ENCODE measurements at regions not wholly inside any gene's neighbourhood (a gene's known extent, or its start where the extent isn't known, plus 50 kb on each side); places are given as distances from the start of the nearest gene placed in this dataset.

DNA sequence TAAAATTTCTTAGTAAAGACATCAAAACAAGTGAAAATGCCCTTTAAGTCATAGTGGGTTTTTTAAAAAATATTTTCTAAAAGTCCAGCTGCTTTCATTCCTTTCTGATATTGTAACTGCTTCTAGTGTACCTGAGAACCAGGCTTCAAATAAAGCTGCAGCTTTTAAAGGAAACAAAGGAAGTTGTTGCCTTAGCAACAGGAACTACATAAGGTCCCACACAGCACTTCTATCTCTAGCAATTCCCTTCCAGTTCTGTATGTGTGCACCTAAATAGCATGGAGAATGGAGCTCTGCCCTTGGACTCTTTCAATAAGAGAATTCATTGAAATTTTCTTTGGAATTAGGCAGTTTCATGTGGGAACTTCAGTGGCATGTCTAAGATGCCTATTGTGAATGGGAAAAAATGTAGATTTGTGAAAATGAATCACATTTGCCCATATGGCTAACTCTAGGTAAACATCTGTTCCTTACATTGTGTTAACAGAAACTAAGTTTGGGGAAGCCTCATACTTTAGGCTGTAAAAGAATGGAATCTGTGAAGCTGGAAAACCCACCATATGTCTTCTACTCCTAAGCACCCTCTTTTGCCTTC, 206.4 kb downstream of the KIF2B start:
- no peak for TF ChIP-seq POLR2AphosphoS5 (IDR thresholded peaks at IDR 0.05)
- no peak for TF ChIP-seq POLR2A (IDR thresholded peaks at IDR 0.05)
- TF ChIP-seq, protein P1, sequence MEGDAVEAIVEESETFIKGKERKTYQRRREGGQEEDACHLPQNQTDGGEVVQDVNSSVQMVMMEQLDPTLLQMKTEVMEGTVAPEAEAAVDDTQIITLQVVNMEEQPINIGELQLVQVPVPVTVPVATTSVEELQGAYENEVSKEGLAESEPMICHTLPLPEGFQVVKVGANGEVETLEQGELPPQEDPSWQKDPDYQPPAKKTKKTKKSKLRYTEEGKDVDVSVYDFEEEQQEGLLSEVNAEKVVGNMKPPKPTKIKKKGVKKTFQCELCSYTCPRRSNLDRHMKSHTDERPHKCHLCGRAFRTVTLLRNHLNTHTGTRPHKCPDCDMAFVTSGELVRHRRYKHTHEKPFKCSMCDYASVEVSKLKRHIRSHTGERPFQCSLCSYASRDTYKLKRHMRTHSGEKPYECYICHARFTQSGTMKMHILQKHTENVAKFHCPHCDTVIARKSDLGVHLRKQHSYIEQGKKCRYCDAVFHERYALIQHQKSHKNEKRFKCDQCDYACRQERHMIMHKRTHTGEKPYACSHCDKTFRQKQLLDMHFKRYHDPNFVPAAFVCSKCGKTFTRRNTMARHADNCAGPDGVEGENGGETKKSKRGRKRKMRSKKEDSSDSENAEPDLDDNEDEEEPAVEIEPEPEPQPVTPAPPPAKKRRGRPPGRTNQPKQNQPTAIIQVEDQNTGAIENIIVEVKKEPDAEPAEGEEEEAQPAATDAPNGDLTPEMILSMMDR (IDR thresholded peaks at IDR 0.05 in 8 of 11, conservative IDR thresholded peaks at IDR 0.05 in 3 of 11), result no peak
- Histone ChIP-seq H3K27ac (no peak overlapping the region), H3K36me3 (no peaks in the 10 kb centered on the region), H3K9me3 (peaks cover 0 to 21% (median 3%) of the 10 kb centered on the region in 8 donors), H3K27me3 (replicated peaks in 1 of 7) (no peaks in the 10 kb centered on the region), H3K4me3 (no peak overlapping the region), H3K4me1 (no peaks in the 10 kb centered on the region)
- intact Hi-C loops (cut with DNase I; ENCODE audit: low total_unique reads), result no loop called here
- DNase-seq, result no peak

DNA sequence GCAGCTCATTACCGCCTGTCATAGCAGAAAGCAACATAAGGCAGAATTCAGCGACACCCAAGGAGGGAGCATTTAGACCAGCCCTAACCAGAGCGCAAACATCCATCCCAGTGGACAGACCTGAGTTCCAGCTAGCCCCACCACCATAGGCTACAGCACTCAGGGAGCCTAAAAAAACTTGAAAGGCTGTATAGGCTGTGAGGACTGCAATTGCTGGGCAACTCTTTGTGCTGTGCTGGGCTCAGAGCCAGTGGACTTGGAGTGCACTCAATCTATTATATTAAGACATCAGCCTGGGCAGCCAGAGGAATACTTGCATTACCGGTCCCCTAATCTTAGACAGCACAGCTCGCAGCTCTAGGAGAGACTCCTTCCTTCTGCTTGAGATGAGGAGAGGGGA, 207.3 kb downstream of the KIF2B start:
- H3K27ac ChIP-seq, result no peak overlapping the region
- WGBS, 5 donors, result 84 to 92% (median 91%) methylated on average over 5 of the region's 5 CpGs
- no peaks in the 10 kb centered on the region for H3K27me3 ChIP-seq (replicated peaks in 1 of 7)
- no peaks in the 10 kb centered on the region for H3K36me3 ChIP-seq
- no peak overlapping the region for H3K4me3 ChIP-seq
- H3K9me3 ChIP-seq, result peaks cover 0 to 21% (median 2%) of the 10 kb centered on the region in 8 donors
- no peaks in the 10 kb centered on the region for H3K4me1 ChIP-seq
- no peak for TF ChIP-seq POLR2AphosphoS5 (IDR thresholded peaks at IDR 0.05)
- TF ChIP-seq POLR2A (IDR thresholded peaks at IDR 0.05), result no peak
- TF ChIP-seq, protein P1 (IDR thresholded peaks at IDR 0.05 in 8 of 11, conservative IDR thresholded peaks at IDR 0.05 in 3 of 11), result no peak
- DNase-seq, result no peak
- intact Hi-C loops (cut with DNase I; ENCODE audit: low total_unique reads), result no loop called here

DNA sequence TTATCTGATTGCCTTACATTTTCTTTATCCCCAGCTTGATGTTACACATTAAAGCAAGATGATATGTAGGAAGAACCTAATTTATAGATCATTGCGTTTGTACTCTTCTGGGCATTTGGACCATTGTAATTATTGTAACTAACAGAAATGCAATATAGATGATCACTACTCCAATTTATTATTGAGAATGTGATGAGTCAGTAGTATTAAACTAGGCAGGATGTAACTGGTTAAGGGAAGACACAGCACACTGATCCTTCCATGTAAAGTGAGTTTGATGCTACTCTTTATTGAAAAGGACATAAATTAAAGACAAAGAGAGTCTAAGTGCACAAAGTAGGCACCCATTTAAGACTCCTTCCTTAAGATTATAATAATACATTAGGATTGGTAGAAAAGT, 223.8 kb downstream of the KIF2B start:
- no peaks in the 10 kb centered on the region for H3K27me3 ChIP-seq (replicated peaks in 1 of 7)
- intact Hi-C loops (cut with DNase I; ENCODE audit: low total_unique reads), result no loop called here
- H3K4me1 ChIP-seq, result no peaks in the 10 kb centered on the region
- H3K4me3 ChIP-seq, result no peak overlapping the region
- no peaks in the 10 kb centered on the region for H3K36me3 ChIP-seq
- WGBS, 5 donors, result 85 to 95% (median 92%) methylated on average over 1 of the region's 1 CpG
- DNase-seq, result no peak
- no peak for TF ChIP-seq POLR2AphosphoS5 (IDR thresholded peaks at IDR 0.05)
- TF ChIP-seq, protein P1 (IDR thresholded peaks at IDR 0.05 in 8 of 11, conservative IDR thresholded peaks at IDR 0.05 in 3 of 11), result no peak
- TF ChIP-seq POLR2A (IDR thresholded peaks at IDR 0.05), result no peak
- no peak overlapping the region for H3K27ac ChIP-seq
- peaks cover 0 to 32% (median 26%) of the 10 kb centered on the region in 8 donors for H3K9me3 ChIP-seq

DNA sequence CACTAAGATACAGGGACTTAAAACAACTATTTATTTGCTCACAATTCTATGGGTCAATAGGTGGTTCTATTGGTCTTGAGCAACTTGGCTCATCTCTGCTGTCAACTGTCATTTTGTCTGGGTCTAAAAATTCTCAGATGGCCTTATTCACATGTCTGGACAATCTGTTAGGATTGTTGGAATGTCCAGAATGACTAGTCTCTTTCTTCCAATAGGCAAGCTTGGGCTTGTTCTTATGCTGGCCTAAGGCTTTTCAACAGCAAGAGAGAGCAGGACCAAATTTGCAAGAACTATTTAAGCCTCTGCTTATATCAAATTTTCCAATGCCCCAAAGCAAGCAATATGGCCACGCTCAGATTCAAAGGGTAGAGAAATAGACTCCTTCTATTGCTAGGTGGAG, 240.9 kb downstream of the KIF2B start:
- intact Hi-C loops (cut with DNase I; ENCODE audit: low total_unique reads), result no loop called here
- peaks cover 0 to 22% (median 12%) of the 10 kb centered on the region in 8 donors for H3K9me3 ChIP-seq
- H3K27ac ChIP-seq, result no peak overlapping the region
- no peaks in the 10 kb centered on the region for H3K4me1 ChIP-seq
- 77 to 96% (median 82%) methylated on average over 1 of the region's 1 CpG for WGBS, 5 donors
- TF ChIP-seq, protein P1 (IDR thresholded peaks at IDR 0.05 in 8 of 11, conservative IDR thresholded peaks at IDR 0.05 in 3 of 11), result no peak
- no peaks in the 10 kb centered on the region for H3K36me3 ChIP-seq
- H3K27me3 ChIP-seq (replicated peaks in 1 of 7), result no peaks in the 10 kb centered on the region
- no peak overlapping the region for H3K4me3 ChIP-seq
- DNase-seq, result no peak
